B cell (primary cell): ENCODE measurements at regions not wholly inside any gene's neighbourhood (a gene's known extent, or its start where the extent isn't known, plus 50 kb on each side); places are given as distances from the start of the nearest gene placed in this dataset.

ENCODE experiments used
- CTCF ChIP-seq: fragments of 200-600 bp; IDR thresholded peaks from one replicate; pipeline ENCODE4 v1.8.0; 2022; ENCODE audit warnings: antibody characterized with exemption, mild to moderate bottlenecking
- EZH2 ChIP-seq: IDR thresholded peaks from 2 replicates; pipeline ENCODE4 v1.6.1; 2012; ENCODE audit warnings: borderline replicate concordance, low read depth, mild to moderate bottlenecking, moderate library complexity, low read length; ENCODE audit not compliant: insufficient read depth, poor library complexity, severe bottlenecking

DNA sequence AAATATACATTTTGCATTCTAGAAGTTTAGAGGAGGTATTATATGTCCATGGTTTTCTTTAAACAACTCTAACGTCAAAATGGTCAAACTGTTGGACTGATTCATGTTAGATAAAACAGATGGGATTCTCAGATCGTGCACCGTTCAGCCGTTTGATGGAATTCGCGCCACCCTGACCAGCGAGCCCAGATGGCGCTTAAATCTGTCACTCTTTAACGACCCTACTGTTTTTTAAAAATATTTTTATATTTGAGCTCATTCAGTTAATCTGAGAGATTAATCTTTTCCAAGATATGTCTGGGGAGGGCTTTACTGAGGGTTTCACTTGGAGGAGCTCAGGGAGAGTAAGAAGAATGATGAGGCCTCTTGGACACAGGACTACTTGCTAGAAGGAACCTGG is 164.4 kb downstream of the TM9SF2 start:
- no peak for TF ChIP-seq CTCF
- no peak for TF ChIP-seq EZH2
